SK-N-SH (cell line): ENCODE measurements at regions not wholly inside any gene's neighbourhood (a gene's known extent, or its start where the extent isn't known, plus 50 kb on each side); places are given as distances from the start of the nearest gene placed in this dataset.

Source experiments
- CTCF ChIA-PET: fragments of 300-600, 350-600 bp; formaldehyde crosslinking; extraction: SDS; loops from one replicate; lab custom pipeline; 2021; lab: Yijun Ruan, JAX
- POLR2A ChIA-PET: fragments of 350-600 bp; sonication (Branson Sonifier 250); formaldehyde crosslinking; extraction: SDS; loops from one replicate; lab custom pipeline; 2020; ENCODE audit warnings: antibody characterized with exemption, inconsistent platforms; lab: Yijun Ruan, JAX
- DNase-seq: peaks from one replicate; pipeline ENCODE4 v3.0.0; 2012
- H2AFZ ChIP-seq: fragments of 200-600 bp; sonication (generic); 2 replicates; pipeline ENCODE4 v1.8.1; 2016; ENCODE audit warnings: antibody characterized with exemption, mild to moderate bottlenecking, low read depth
- H3F3A ChIP-seq: fragments of 200-600 bp; sonication (generic); replicated peaks from 2 replicates; pipeline ENCODE3; 2016; ENCODE audit warnings: antibody characterized with exemption, mild to moderate bottlenecking; ENCODE audit not compliant: insufficient read depth
- H3K27ac ChIP-seq, 2 experiments: fragments of 200-500 bp in 1 of 2; fragments of 200-600 bp in 1 of 2; sonication (Bioruptor generic) in 1 of 2; sonication (generic), shearing (Covaris generic) in 1 of 2; 2 replicates each; pipeline versions ENCODE4 v1.5.1 to v1.6.1; 2014 to 2016; ENCODE audit warnings: low read depth in 2 of 2, inconsistent platforms in 1 of 2, low read length in 1 of 2, mild to moderate bottlenecking in 1 of 2, mixed read lengths in 1 of 2
- H3K27me3 ChIP-seq: fragments of 200-600 bp; sonication (generic), shearing (Covaris generic); 2 replicates; pipeline ENCODE4 v1.6.1; 2016; ENCODE audit warnings: mixed run types; ENCODE audit not compliant: insufficient read depth
- H3K36me3 ChIP-seq, 2 experiments: fragments of 200-500 bp in 1 of 2; fragments of 200-600 bp in 1 of 2; sonication (Bioruptor generic) in 1 of 2; sonication (generic) in 1 of 2; replicated peaks in 1 of 2; 2 replicates each; pipeline versions ENCODE3 to v1.5.1; 2014 to 2016; ENCODE audit warnings: low read length in 1 of 2, mild to moderate bottlenecking in 1 of 2; ENCODE audit not compliant: insufficient read depth in 2 of 2, control insufficient read depth in 1 of 2
- H3K4me1 ChIP-seq, 2 experiments: fragments of 200-500 bp in 1 of 2; fragments of 200-600 bp in 1 of 2; sonication (Bioruptor generic) in 1 of 2; sonication (generic), shearing (Covaris generic) in 1 of 2; 2 replicates each; pipeline versions ENCODE4 v1.5.1 to v1.6.1; 2014 to 2016; ENCODE audit warnings: low read depth in 1 of 2, low read length in 1 of 2, mixed run types in 1 of 2; ENCODE audit not compliant: insufficient read depth in 2 of 2, control insufficient read depth in 1 of 2
- H3K4me2 ChIP-seq: fragments of 200-600 bp; sonication (generic), shearing (Covaris generic); 2 replicates; pipeline ENCODE4 v1.6.1; 2017; ENCODE audit warnings: mixed run types
- H3K4me3 ChIP-seq, 2 experiments: fragments of 200-500 bp in 1 of 2; fragments of 200-600 bp in 1 of 2; sonication (Bioruptor generic) in 1 of 2; sonication (generic), shearing (Covaris generic) in 1 of 2; 2 replicates each; pipeline versions ENCODE4 v1.5.1 to v1.8.1; 2014 to 2016; ENCODE audit warnings: low read depth in 2 of 2, inconsistent platforms in 1 of 2, low read length in 1 of 2, mild to moderate bottlenecking in 1 of 2, mixed read lengths in 1 of 2, moderate library complexity in 1 of 2
- H3K79me2 ChIP-seq: fragments of 200-600 bp; sonication (generic); 2 replicates; pipeline ENCODE4 v1.8.1; 2017; ENCODE audit warnings: mild to moderate bottlenecking; ENCODE audit not compliant: insufficient read depth
- H3K9ac ChIP-seq: fragments of 200-600 bp; sonication (generic); 2 replicates; pipeline ENCODE4 v1.6.1; 2017; ENCODE audit warnings: mixed run types
- H3K9me2 ChIP-seq: fragments of 200-600 bp; sonication (generic); 2 replicates; pipeline ENCODE4 v1.6.1; 2017; ENCODE audit warnings: mixed run types
- H3K9me3 ChIP-seq: fragments of 200-600 bp; sonication (generic); 2 replicates; pipeline ENCODE4 v1.6.1; 2017; ENCODE audit warnings: mixed run types, mild to moderate bottlenecking, moderate library complexity
- H4K20me1 ChIP-seq: fragments of 200-600 bp; sonication (generic); 2 replicates; pipeline ENCODE4 v1.6.1; 2017; ENCODE audit warnings: mild to moderate bottlenecking, mixed run types; ENCODE audit not compliant: insufficient read depth
- CTCF ChIP-seq: fragments of 200-600 bp; sonication (generic); IDR thresholded peaks from 2 replicates; pipeline ENCODE4 v1.6.1; 2017; ENCODE audit warnings: antibody characterized with exemption, mild to moderate bottlenecking, moderate library complexity
- ELF1 ChIP-seq: IDR thresholded peaks from 2 replicates; pipeline ENCODE4 v1.4.0; 2012
- EP300 ChIP-seq, 2 experiments: IDR thresholded peaks; 2 replicates each; pipeline versions ENCODE4 v1.4.0 to v1.6.1; 2012; ENCODE audit warnings: borderline replicate concordance in 1 of 2, low read depth in 1 of 2, low read length in 1 of 2
- EZH2phosphoT487 ChIP-seq: fragments of 200-600 bp; sonication (generic); IDR thresholded peaks from 2 replicates; pipeline ENCODE4 v1.6.1; 2017; ENCODE audit warnings: low read depth, mixed run types, mild to moderate bottlenecking, antibody characterized with exemption, moderate library complexity, borderline replicate concordance
- FOXJ3 ChIP-seq: sonication (generic); formaldehyde crosslinking; IDR thresholded peaks from 2 replicates; pipeline ENCODE4 v1.5.1; 2020; ENCODE audit warnings: mild to moderate bottlenecking, missing genetic modification reagents
- GABPA ChIP-seq: IDR thresholded peaks from 2 replicates; pipeline ENCODE4 v1.4.0; 2012; ENCODE audit warnings: low read depth, mild to moderate bottlenecking
- GATA2 ChIP-seq: sonication (generic); formaldehyde crosslinking; IDR thresholded peaks from 2 replicates; pipeline ENCODE4 v1.5.0; 2020; ENCODE audit warnings: mild to moderate bottlenecking, missing genetic modification reagents
- MAX ChIP-seq: IDR thresholded peaks from 2 replicates; pipeline ENCODE4 v1.4.0; 2012; ENCODE audit warnings: low read depth
- MEF2A ChIP-seq: IDR thresholded peaks from 2 replicates; pipeline ENCODE4 v1.4.0; 2012; ENCODE audit warnings: low read depth, borderline replicate concordance
- MXI1 ChIP-seq: IDR thresholded peaks from 2 replicates; pipeline ENCODE4 v1.6.1; 2012; ENCODE audit warnings: mild to moderate bottlenecking, low read depth, low read length, improper control_type of control experiment
- NRF1 ChIP-seq: IDR thresholded peaks from 2 replicates; pipeline ENCODE4 v1.6.1; 2012; ENCODE audit warnings: low read depth, mild to moderate bottlenecking, low read length
- REST ChIP-seq: IDR thresholded peaks from 2 replicates; pipeline ENCODE4 v1.6.1; 2012; ENCODE audit warnings: mild to moderate bottlenecking, low read depth, low read length, moderate library complexity
- RXRA ChIP-seq: IDR thresholded peaks from 2 replicates; pipeline ENCODE4 v1.4.0; 2012; ENCODE audit warnings: low read depth, mild to moderate bottlenecking, borderline replicate concordance
- SIN3A ChIP-seq: IDR thresholded peaks from 2 replicates; pipeline ENCODE4 v1.6.1; 2012; ENCODE audit warnings: low read depth, mild to moderate bottlenecking, low read length, moderate library complexity, borderline replicate concordance
- TEAD4 ChIP-seq: IDR thresholded peaks from 2 replicates; pipeline ENCODE4 v1.4.0; 2012; ENCODE audit warnings: mild to moderate bottlenecking, borderline replicate concordance; ENCODE audit not compliant: insufficient read depth
- YY1 ChIP-seq: IDR thresholded peaks from 2 replicates; pipeline ENCODE4 v1.4.0; 2012; ENCODE audit warnings: low read depth, mild to moderate bottlenecking
- ZBTB33 ChIP-seq: IDR thresholded peaks from 2 replicates; pipeline ENCODE4 v1.4.0; 2012; ENCODE audit warnings: low read depth, borderline replicate concordance
- WGBS: methylation state at CpG from one replicate; pipeline ENCODE4 v1.1.6; 2017; ENCODE audit warnings: low lambda C conversion rate; 5-methylcytosine and 5-hydroxymethylcytosine counted together

- DNase-seq: no peak
- Histone ChIP-seq H3K79me2 (no peaks in the 10 kb centered on the region), H3K36me3 (no peaks in the 10 kb centered on the region), H3K9me2 (no peaks in the 10 kb centered on the region), H3K9me3 (no peaks in the 10 kb centered on the region), H3K4me3 (no peak overlapping the region)
- no peak for TF ChIP-seq YY1
- TF ChIP-seq NRF1: no peak
- no peak for TF ChIP-seq GATA2
- no peak for TF ChIP-seq FOXJ3 (CRISPR knock-in tag)
- TF ChIP-seq MAX: no peak
- TF ChIP-seq RXRA: no peak
- TF ChIP-seq GABPA: no peak
- no peak for TF ChIP-seq ELF1
- TF ChIP-seq MXI1: no peak
- no peak for TF ChIP-seq MEF2A
- TF ChIP-seq, all 33 proteins: peak for 0
- H3K4me2 ChIP-seq: no peak overlapping the region
- no peaks in the 10 kb centered on the region for H4K20me1 ChIP-seq
- ChIA-PET POLR2A (no interaction called here), CTCF (interaction anchor here (0.5 kb wide), 1 partner anchor 453 kb away, joined by 3 read pairs; no protein-coding TSS in a partner anchor)
- no peaks in the 10 kb centered on the region for H3K27me3 ChIP-seq
- no peak overlapping the region for H2AFZ ChIP-seq
- H3K27ac ChIP-seq: no peak overlapping the region
- 45% methylated on average over 3 of the region's 3 CpGs for WGBS
- no peak overlapping the region for H3K9ac ChIP-seq
- H3F3A ChIP-seq: no peaks in the 10 kb centered on the region
- H3K4me1 ChIP-seq: no peaks in the 10 kb centered on the region
These were observed 68.0 kb downstream of the CBLN4 start for GRCh38 chr20:55937283-55937682.

- 13% methylated on average over 2 of the region's 2 CpGs for WGBS
- CTCF ChIA-PET: no interaction called here
These were observed 69.1 kb downstream of the CBLN4 start for GRCh38 chr20:55936209-55936595.

More at GRCh38 chr20:55936209-55936595, 69.1 kb downstream of the CBLN4 start:
- Histone ChIP-seq H3K9me3 (no peaks in the 10 kb centered on the region), H3K27ac (no peak overlapping the region), H3F3A (no peaks in the 10 kb centered on the region), H3K36me3 (no peaks in the 10 kb centered on the region), H3K27me3 (no peaks in the 10 kb centered on the region), H3K9ac (no peak overlapping the region), H4K20me1 (no peaks in the 10 kb centered on the region), H3K79me2 (no peaks in the 10 kb centered on the region), H3K4me2 (no peak overlapping the region), H3K9me2 (no peaks in the 10 kb centered on the region), H2AFZ (no peak overlapping the region), H3K4me3 (no peak overlapping the region), H3K4me1 (no peaks in the 10 kb centered on the region)
- no peak for TF ChIP-seq MXI1
- no peak for TF ChIP-seq CTCF
- TF ChIP-seq TEAD4: no peak
- no peak for TF ChIP-seq YY1
- no peak for TF ChIP-seq REST
- no peak for TF ChIP-seq EP300 (IDR thresholded peaks at IDR 0.05; ENCODE audit: borderline replicate concordance in 1 of 2, low read depth in 1 of 2, low read length in 1 of 2)
- TF ChIP-seq ZBTB33: no peak
- no peak for TF ChIP-seq SIN3A
- TF ChIP-seq EZH2phosphoT487: no peak
- POLR2A ChIA-PET: no interaction called here
- DNase-seq: no peak
